ENCODE measurements at regions not wholly inside any gene's neighbourhood (a gene's known extent, or its start where the extent isn't known, plus 50 kb on each side); places are given as distances from the start of the nearest gene placed in this dataset.

DNA sequence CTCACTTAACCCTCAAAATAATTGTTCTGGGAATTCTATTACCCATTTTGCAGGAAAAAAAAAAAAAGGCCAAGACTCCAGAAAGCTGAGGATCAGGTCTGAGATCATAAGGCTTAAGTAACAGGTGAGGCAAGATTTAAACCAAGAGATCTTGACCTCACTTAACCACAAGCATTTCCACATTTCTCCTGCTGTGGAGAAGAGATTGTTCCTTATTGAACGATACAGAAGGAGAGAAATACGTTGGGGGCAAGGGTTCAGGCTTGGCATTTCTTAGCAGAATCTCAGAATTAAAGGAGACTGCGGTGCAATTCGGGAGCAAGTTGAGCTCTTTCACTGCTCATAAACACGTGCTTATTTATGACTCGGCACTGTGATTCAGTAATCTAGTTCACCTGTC is 885.3 kb upstream of the TMEM132C start:
- no peak overlapping the region for H3K4me3 Mint-ChIP-seq
- peaks cover 19% of the 10 kb centered on the region for H3K27me3 Mint-ChIP-seq
- H3K9me3 Mint-ChIP-seq = no peaks in the 10 kb centered on the region
- H3K36me3 Mint-ChIP-seq (ENCODE audit: insufficient read depth) = no peaks in the 10 kb centered on the region
- no peak for ATAC-seq (replicated peaks; ENCODE audit: extremely low read depth, poor library complexity, severe bottlenecking)
- H3K4me1 Mint-ChIP-seq = no peaks in the 10 kb centered on the region
- no peak for DNase-seq (ENCODE audit: low spot score in 2 of 2)
- no peak overlapping the region for H3K27ac Mint-ChIP-seq (ENCODE audit: low read depth)

DNA sequence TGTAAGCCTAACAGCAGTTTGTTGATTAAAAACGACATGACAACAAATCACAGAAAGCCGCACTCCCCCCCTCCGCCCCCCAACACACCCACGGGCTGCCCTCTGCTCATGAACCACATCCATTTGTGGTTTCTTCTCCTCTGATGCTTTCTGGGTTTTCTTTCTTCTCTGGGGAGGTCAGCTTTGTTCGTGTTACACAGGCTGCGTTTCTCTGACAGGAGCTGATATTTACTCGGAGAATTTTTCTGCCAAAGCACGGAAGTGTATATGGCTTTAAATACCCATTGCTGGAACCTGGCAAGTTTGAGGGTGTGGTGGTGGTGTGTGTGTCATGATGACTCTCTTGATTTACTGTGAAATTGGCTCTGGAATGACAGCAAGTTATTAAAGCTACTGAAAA is 883.7 kb upstream of the TMEM132C start:
- Mint-ChIP-seq H3K4me3 (no peak overlapping the region), H3K27me3 (peaks cover 26% of the 10 kb centered on the region), H3K27ac (ENCODE audit: low read depth) (no peak overlapping the region), H3K36me3 (ENCODE audit: insufficient read depth) (no peaks in the 10 kb centered on the region), H3K4me1 (no peaks in the 10 kb centered on the region), H3K9me3 (no peaks in the 10 kb centered on the region)
- ATAC-seq (replicated peaks; ENCODE audit: extremely low read depth, poor library complexity, severe bottlenecking) (no peak), DNase-seq (ENCODE audit: low spot score in 2 of 2) (no peak)

DNA sequence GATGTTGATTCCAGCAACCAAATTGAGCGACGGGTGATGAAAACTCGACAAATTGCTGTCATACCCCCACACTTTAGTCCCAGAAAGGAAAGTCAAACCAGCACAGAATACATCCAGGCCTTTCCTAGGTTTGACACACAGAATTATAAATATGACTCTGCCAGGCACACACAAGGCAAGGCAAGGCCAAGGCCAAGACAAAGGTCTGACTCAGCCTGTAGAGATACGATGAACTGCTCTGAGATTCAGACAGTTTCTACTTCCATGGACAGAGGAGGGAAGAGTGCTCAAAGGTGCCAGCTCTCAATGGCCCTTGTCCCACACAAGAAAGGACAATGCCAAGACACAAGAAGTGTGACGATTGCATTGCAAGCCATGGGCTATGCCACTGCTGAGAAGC is 880.2 kb upstream of the TMEM132C start:
- Mint-ChIP-seq H3K27ac (ENCODE audit: low read depth) (no peak overlapping the region), H3K27me3 (peaks cover 33% of the 10 kb centered on the region), H3K9me3 (no peaks in the 10 kb centered on the region), H3K36me3 (ENCODE audit: insufficient read depth) (no peaks in the 10 kb centered on the region), H3K4me1 (no peaks in the 10 kb centered on the region), H3K4me3 (no peak overlapping the region)
- ATAC-seq (replicated peaks; ENCODE audit: extremely low read depth, poor library complexity, severe bottlenecking) (no peak), DNase-seq (ENCODE audit: low spot score in 2 of 2) (no peak)

DNA sequence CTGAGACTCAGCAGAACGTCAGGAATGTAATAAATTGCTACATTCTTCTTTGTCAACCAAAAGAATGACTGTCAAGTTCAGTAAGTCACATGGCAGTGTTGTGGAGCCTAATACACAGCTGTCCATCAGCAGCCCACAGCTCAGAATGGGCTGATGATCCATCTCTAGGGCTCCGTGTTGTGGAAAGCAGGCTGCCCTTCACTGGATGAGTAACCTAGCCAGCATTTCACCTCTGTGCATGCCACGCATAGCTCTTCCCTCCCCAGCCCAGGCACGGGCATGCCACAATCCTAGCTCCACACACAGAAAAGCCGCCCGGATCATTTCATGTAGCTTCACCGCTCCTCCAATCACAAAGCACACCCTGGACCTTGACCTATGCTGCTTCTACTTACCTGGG is 878.0 kb upstream of the TMEM132C start:
- H3K36me3 Mint-ChIP-seq (ENCODE audit: insufficient read depth) = no peaks in the 10 kb centered on the region
- no peak overlapping the region for H3K4me3 Mint-ChIP-seq
- no peaks in the 10 kb centered on the region for H3K9me3 Mint-ChIP-seq
- DNase-seq (ENCODE audit: low spot score in 2 of 2) = no peak
- H3K27me3 Mint-ChIP-seq = peaks cover 41% of the 10 kb centered on the region
- no peak for ATAC-seq (replicated peaks; ENCODE audit: extremely low read depth, poor library complexity, severe bottlenecking)
- no peak overlapping the region for H3K27ac Mint-ChIP-seq (ENCODE audit: low read depth)
- no peaks in the 10 kb centered on the region for H3K4me1 Mint-ChIP-seq

DNA sequence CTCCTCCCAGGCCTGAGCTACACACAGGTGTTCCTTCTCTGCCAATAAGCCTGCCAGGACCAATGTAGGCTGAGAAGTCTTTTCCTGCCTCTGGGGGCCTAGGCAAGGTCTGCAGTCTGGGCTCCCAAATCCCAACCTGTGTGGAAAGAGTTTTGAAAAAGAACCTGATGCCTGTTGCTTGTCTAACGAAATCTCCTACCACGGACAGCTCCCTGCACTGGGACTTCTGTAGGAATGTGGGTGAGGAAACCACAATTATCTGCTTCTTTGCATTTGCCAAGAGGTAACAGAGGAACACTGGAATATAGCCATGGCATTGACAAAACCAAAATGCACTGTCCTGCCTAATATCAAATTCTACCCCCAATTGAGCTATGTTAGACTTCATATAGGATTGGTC is 877.0 kb upstream of the TMEM132C start:
- no peak overlapping the region for H3K4me3 Mint-ChIP-seq
- no peaks in the 10 kb centered on the region for H3K4me1 Mint-ChIP-seq
- H3K9me3 Mint-ChIP-seq = no peaks in the 10 kb centered on the region
- ATAC-seq (replicated peaks; ENCODE audit: extremely low read depth, poor library complexity, severe bottlenecking) = no peak
- peaks cover 35% of the 10 kb centered on the region for H3K27me3 Mint-ChIP-seq
- H3K36me3 Mint-ChIP-seq (ENCODE audit: insufficient read depth) = no peaks in the 10 kb centered on the region
- no peak overlapping the region for H3K27ac Mint-ChIP-seq (ENCODE audit: low read depth)
- DNase-seq (ENCODE audit: low spot score in 2 of 2) = no peak

DNA sequence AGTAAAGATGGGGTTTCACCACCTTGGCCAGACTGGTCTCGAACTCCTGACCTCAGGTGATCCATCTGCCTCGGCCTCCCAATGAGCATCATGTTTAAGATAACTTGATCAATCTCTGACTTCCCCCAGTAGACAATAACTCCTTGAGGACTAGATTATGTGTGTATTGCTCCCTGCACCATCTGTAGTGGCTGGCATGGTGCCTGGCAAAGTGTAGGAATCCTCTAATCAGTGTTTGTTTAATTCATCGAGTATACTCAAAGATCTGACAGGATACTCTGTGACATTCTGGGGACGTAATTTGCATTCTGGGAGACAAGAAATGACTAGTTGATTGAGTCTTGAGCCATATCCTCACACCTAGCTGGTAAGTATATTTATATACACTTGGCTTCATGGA is 873.5 kb upstream of the TMEM132C start:
- H3K27me3 Mint-ChIP-seq = peaks cover 40% of the 10 kb centered on the region
- no peak overlapping the region for H3K4me3 Mint-ChIP-seq
- no peaks in the 10 kb centered on the region for H3K36me3 Mint-ChIP-seq (ENCODE audit: insufficient read depth)
- H3K27ac Mint-ChIP-seq (ENCODE audit: low read depth) = no peak overlapping the region
- no peaks in the 10 kb centered on the region for H3K4me1 Mint-ChIP-seq
- DNase-seq (ENCODE audit: low spot score in 2 of 2) (no peak), ATAC-seq (replicated peaks; ENCODE audit: extremely low read depth, poor library complexity, severe bottlenecking) (no peak)
- H3K9me3 Mint-ChIP-seq = no peaks in the 10 kb centered on the region

DNA sequence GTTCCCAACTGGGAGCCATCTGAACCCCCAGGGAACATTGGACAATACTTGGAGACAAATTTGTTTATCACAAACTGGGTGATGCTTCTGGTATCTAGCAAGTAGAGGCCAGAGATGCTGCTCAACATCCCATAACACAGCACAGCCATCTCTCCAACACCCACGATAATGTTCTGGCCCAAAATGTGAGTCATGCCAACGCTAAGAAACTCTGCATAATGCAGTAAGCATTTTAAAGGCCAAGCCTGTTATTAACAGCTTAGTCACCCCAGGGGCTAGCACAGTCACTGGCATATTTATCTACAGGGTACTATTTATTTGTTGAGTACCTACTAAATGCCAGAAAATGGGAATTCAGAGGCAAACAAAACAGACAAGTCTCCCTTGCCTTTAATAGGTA is 873.1 kb upstream of the TMEM132C start:
- DNase-seq (ENCODE audit: low spot score in 2 of 2) (no peak), ATAC-seq (replicated peaks; ENCODE audit: extremely low read depth, poor library complexity, severe bottlenecking) (no peak)
- Mint-ChIP-seq H3K27ac (ENCODE audit: low read depth) (no peak overlapping the region), H3K4me3 (no peak overlapping the region), H3K27me3 (peaks cover 38% of the 10 kb centered on the region), H3K9me3 (no peaks in the 10 kb centered on the region), H3K4me1 (no peaks in the 10 kb centered on the region), H3K36me3 (ENCODE audit: insufficient read depth) (no peaks in the 10 kb centered on the region)

DNA sequence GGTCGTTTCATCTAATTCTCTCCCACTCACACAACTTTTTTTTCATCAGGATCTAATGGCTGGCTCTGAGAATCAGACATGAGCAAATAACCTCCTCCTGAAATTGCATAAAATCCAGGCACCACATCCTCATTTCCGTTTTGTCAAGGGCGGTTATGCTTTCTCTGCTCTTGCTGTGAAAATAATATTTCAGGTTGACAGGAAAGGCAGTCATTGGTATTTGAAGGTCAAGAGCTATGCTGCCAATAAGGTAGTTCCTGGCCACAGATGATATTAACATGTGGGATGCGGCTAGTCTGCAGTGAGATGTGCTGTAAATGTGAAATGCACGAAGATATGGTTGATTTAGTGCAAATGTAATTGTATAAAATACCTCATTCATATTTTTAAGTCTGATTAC is 870.2 kb upstream of the TMEM132C start:
- Mint-ChIP-seq H3K4me1 (no peaks in the 10 kb centered on the region), H3K27ac (ENCODE audit: low read depth) (no peak overlapping the region), H3K36me3 (ENCODE audit: insufficient read depth) (no peaks in the 10 kb centered on the region), H3K27me3 (peaks cover 26% of the 10 kb centered on the region), H3K9me3 (no peaks in the 10 kb centered on the region), H3K4me3 (no peak overlapping the region)
- no peak for ATAC-seq (replicated peaks; ENCODE audit: extremely low read depth, poor library complexity, severe bottlenecking)
- no peak for DNase-seq (ENCODE audit: low spot score in 2 of 2)

DNA sequence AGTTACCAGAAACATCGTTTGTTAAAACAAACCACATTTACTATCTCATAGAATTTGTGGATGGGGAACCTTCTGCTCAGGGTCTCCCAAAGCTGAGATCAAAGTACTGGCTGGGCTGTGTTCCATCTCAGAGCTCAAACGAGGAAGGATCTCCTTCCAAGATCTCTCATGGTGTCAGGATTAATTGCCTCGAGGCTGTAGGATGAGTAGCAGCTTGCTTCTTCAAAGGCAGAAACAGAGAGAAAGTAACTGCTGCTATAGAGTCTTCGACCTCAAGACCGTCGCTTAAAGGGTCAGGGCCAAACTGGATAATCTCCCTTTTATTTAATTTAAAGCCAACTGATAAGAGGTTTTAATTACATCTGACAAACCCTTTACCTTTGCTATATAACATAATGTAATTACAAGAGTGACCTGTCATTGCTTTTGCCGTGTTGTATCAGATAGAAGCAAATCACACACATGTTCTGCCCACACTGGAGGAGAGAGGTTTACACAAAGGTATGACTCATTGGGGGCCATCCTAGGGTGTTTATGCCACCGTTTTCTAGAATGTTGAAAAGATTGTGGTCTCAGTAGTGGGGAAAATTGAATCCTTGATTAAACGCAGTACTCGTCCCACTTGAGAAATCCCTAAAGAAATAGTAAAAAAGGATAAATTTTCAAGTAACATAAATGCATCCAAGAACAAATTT is 868.8 kb upstream of the TMEM132C start:
- Mint-ChIP-seq H3K4me3 (no peak overlapping the region), H3K36me3 (ENCODE audit: insufficient read depth) (no peaks in the 10 kb centered on the region), H3K27me3 (peaks cover 16% of the 10 kb centered on the region), H3K27ac (ENCODE audit: low read depth) (no peak overlapping the region), H3K9me3 (no peaks in the 10 kb centered on the region), H3K4me1 (no peaks in the 10 kb centered on the region)
- DNase-seq (ENCODE audit: low spot score in 2 of 2) (no peak), ATAC-seq (replicated peaks; ENCODE audit: extremely low read depth, poor library complexity, severe bottlenecking) (no peak)

DNA sequence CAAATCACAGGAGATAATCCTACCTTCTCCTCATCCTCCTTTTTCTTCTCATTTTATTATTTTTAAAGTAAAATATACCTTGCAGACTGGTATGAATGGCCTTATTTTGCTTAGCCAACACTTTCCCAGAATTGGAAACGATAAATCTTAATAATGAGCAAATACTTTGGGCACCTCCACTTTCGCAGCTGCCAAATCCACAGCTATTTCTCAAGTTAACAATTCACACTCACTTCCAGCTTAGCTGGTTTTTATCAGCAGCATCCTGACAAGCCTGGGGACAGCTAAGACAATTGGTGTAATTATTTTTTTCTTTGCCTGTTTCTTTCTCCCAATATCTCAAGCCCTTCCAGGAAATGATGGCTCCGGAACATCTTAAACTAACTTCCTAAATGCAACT is 867.5 kb upstream of the TMEM132C start:
- Mint-ChIP-seq H3K27ac (ENCODE audit: low read depth) (no peak overlapping the region), H3K9me3 (no peaks in the 10 kb centered on the region), H3K27me3 (peaks cover 16% of the 10 kb centered on the region), H3K36me3 (ENCODE audit: insufficient read depth) (no peaks in the 10 kb centered on the region), H3K4me3 (no peak overlapping the region), H3K4me1 (no peaks in the 10 kb centered on the region)
- DNase-seq (ENCODE audit: low spot score in 2 of 2) (no peak), ATAC-seq (replicated peaks; ENCODE audit: extremely low read depth, poor library complexity, severe bottlenecking) (no peak)

DNA sequence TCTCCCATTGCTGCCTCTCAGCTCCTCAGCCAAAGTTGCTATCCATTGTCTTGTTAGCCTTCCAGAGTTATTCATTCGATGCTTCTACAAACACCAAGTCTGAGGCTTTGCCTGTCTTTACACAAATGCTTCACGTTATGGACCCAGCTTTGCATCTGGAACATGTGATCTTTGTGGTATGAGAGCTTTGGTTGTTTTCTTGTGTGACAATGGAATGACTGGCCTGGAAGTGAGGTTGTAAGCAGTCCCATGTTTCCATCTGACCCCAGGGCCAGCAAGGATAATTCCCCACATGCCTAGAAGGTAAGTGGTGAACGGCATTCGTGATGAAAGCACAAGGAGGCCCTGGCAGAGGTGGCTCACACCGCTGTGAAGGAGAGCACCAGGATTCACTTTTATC is 866.7 kb upstream of the TMEM132C start:
- H3K36me3 Mint-ChIP-seq (ENCODE audit: insufficient read depth) = no peaks in the 10 kb centered on the region
- no peaks in the 10 kb centered on the region for H3K4me1 Mint-ChIP-seq
- H3K27me3 Mint-ChIP-seq = peaks cover 16% of the 10 kb centered on the region
- ATAC-seq (replicated peaks; ENCODE audit: extremely low read depth, poor library complexity, severe bottlenecking) (no peak), DNase-seq (ENCODE audit: low spot score in 2 of 2) (no peak)
- no peak overlapping the region for H3K4me3 Mint-ChIP-seq
- H3K27ac Mint-ChIP-seq (ENCODE audit: low read depth) = no peak overlapping the region
- H3K9me3 Mint-ChIP-seq = no peaks in the 10 kb centered on the region

DNA sequence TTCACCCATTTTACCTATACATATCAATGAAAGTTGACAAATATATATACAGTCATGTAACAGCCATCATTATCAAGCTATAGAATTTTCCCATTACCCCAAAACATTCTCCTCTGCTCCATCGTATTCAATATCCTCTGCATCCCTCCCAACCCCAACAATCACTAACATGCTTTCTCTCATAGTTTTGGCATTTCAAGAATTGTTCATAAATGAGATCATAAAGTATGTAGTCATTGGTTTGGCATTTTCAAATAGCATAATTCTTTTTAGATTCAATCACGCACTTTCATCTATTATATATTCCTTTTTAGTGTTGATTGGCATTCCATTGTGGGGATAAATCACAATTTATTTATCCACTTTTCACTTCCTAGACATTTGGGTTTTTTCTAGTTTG is 866.0 kb upstream of the TMEM132C start:
- DNase-seq (ENCODE audit: low spot score in 2 of 2) = no peak
- no peak for ATAC-seq (replicated peaks; ENCODE audit: extremely low read depth, poor library complexity, severe bottlenecking)
- peaks cover 16% of the 10 kb centered on the region for H3K27me3 Mint-ChIP-seq
- H3K36me3 Mint-ChIP-seq (ENCODE audit: insufficient read depth) = no peaks in the 10 kb centered on the region
- no peaks in the 10 kb centered on the region for H3K9me3 Mint-ChIP-seq
- no peak overlapping the region for H3K4me3 Mint-ChIP-seq
- no peak overlapping the region for H3K27ac Mint-ChIP-seq (ENCODE audit: low read depth)
- H3K4me1 Mint-ChIP-seq = no peaks in the 10 kb centered on the region

DNA sequence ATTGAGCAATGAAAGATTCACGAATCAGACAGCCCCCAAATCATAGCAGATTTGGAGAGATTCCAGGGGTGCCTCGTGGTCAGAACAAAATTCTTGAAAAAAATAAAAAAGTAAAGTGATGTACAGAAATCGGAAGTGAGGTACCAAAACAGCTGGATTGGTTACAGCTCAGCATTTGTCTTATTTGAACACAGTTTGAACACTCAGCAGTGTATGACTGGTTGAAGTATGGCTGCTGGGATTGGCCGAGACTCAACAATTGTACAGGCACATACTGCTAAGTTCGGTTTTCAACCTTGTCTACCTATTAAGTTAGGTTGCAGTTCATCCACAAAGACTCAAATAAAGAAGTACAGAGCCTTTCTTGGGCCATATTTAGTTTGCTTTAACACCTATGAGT is 865.4 kb upstream of the TMEM132C start:
- Mint-ChIP-seq H3K4me1 (no peaks in the 10 kb centered on the region), H3K36me3 (ENCODE audit: insufficient read depth) (no peaks in the 10 kb centered on the region)

More for the DNA sequence above, 865.4 kb upstream of the TMEM132C start:
- ATAC-seq (replicated peaks; ENCODE audit: extremely low read depth, poor library complexity, severe bottlenecking) = no peak
- Mint-ChIP-seq H3K27ac (ENCODE audit: low read depth) (no peak overlapping the region), H3K9me3 (peaks cover 3% of the 10 kb centered on the region), H3K4me3 (no peak overlapping the region), H3K27me3 (peaks cover 11% of the 10 kb centered on the region)
- DNase-seq (ENCODE audit: low spot score in 2 of 2) = no peak
